PC-9 (cell line): ENCODE measurements at regions not wholly inside any gene's neighbourhood (a gene's known extent, or its start where the extent isn't known, plus 50 kb on each side); places are given as distances from the start of the nearest gene placed in this dataset.

ENCODE experiments used
- BruUV-seq: library from RNA; stranded (reverse); fragments of 400-500 nt; replicated peaks from 2 replicates; lab custom pipeline; 2021; lab: Mats Ljungman, UMichigan
- CTCF ChIA-PET: fragments of 300-600 bp; sonication (Branson Sonifier 250); formaldehyde crosslinking; loops from one replicate; lab custom pipeline; 2022; ENCODE audit warnings: antibody characterized with exemption; lab: Charles Lee
- POLR2A ChIA-PET: fragments of 300-600 bp; sonication (Branson Sonifier 250); formaldehyde crosslinking; loops from one replicate; lab custom pipeline; 2022; ENCODE audit warnings: antibody characterized with exemption; ENCODE audit not compliant: unreplicated experiment; lab: Charles Lee
- DNase-seq, 2 experiments: peaks; one replicate each; pipeline versions ENCODE4 v3.0.0 to v3.0.0-alpha.2; 2015 to 2022; ENCODE audit warnings: mixed read lengths in 1 of 2
- H2AFZ ChIP-seq: fragments of 200-600 bp; sonication (generic); 2 replicates; pipeline ENCODE4 v1.8.1; 2017; ENCODE audit warnings: antibody characterized with exemption
- H3F3A ChIP-seq: fragments of 200-600 bp; sonication (generic); 2 replicates; pipeline ENCODE4 v1.8.1; 2017; ENCODE audit warnings: antibody characterized with exemption, mild to moderate bottlenecking, low read depth; ENCODE audit not compliant: insufficient read depth
- H3K27ac ChIP-seq: fragments of 200-600 bp; sonication (generic); 2 replicates; pipeline ENCODE4 v1.6.1; 2016; ENCODE audit warnings: mixed run types
- H3K27me3 ChIP-seq: fragments of 200-600 bp; sonication (generic); 2 replicates; pipeline ENCODE4 v1.6.1; 2016; ENCODE audit warnings: low read depth, mixed run types; ENCODE audit not compliant: insufficient read depth
- H3K36me3 ChIP-seq: fragments of 200-600 bp; sonication (generic); 2 replicates; pipeline ENCODE4 v1.6.1; 2016; ENCODE audit warnings: low read depth, mixed run types
- H3K4me1 ChIP-seq: fragments of 200-600 bp; sonication (generic); replicated peaks from 2 replicates; pipeline ENCODE4 v1.6.1; 2016; ENCODE audit warnings: mixed run types; ENCODE audit not compliant: insufficient read depth
- H3K4me2 ChIP-seq: fragments of 200-600 bp; sonication (generic); 2 replicates; pipeline ENCODE4 v1.6.1; 2017; ENCODE audit warnings: mixed run types
- H3K4me3 ChIP-seq: fragments of 200-600 bp; sonication (generic); 2 replicates; pipeline ENCODE4 v1.6.1; 2016; ENCODE audit warnings: mixed run types
- H3K79me2 ChIP-seq: fragments of 200-600 bp; sonication (generic); 2 replicates; pipeline ENCODE4 v1.6.1; 2017; ENCODE audit warnings: low read depth, mixed run types
- H3K9me2 ChIP-seq: fragments of 200-600 bp; sonication (generic); 2 replicates; pipeline ENCODE4 v1.8.1; 2017; ENCODE audit warnings: mild to moderate bottlenecking; ENCODE audit not compliant: insufficient read depth
- H3K9me3 ChIP-seq: fragments of 200-600 bp; sonication (generic); 2 replicates; pipeline ENCODE4 v1.8.1; 2016; ENCODE audit warnings: low read depth; ENCODE audit not compliant: insufficient read depth
- H4K20me1 ChIP-seq: fragments of 200-600 bp; sonication (generic); 2 replicates; pipeline ENCODE4 v1.8.1; 2017; ENCODE audit not compliant: insufficient read depth
- CTCF ChIP-seq: fragments of 200-600 bp; sonication (generic); conservative IDR thresholded peaks from 2 replicates; pipeline ENCODE4 v1.6.1; 2017; ENCODE audit warnings: mixed run types, antibody characterized with exemption, mild to moderate bottlenecking, moderate library complexity
- EZH2 ChIP-seq: fragments of 200-600 bp; sonication (generic); IDR thresholded peaks from 2 replicates; pipeline ENCODE4 v1.8.0; 2017; ENCODE audit warnings: antibody characterized with exemption, low read depth
- intact Hi-C: fragments of 100-400 bp; cut with micrococcal nuclease; formaldehyde crosslinking; loops from one replicate; pipeline ENCODE4 v1.10.0; 2022; ENCODE audit not compliant: unreplicated experiment

GRCh38 chrX:56000729-56001128, 231.4 kb upstream of the KLF8 start:
- Histone ChIP-seq H3K9me3 (no peaks in the 10 kb centered on the region), H3K4me1 (no peaks in the 10 kb centered on the region), H3K9me2 (no peaks in the 10 kb centered on the region), H3K27ac (no peak overlapping the region), H3K4me3 (no peak overlapping the region), H4K20me1 (no peaks in the 10 kb centered on the region), H3K27me3 (no peaks in the 10 kb centered on the region), H2AFZ (no peak overlapping the region), H3F3A (no peaks in the 10 kb centered on the region), H3K36me3 (no peaks in the 10 kb centered on the region), H3K4me2 (no peak overlapping the region), H3K79me2 (no peaks in the 10 kb centered on the region)
- DNase-seq = no peak
- ChIA-PET CTCF (no interaction called here), POLR2A (no interaction called here)
- intact Hi-C loops = no loop called here
- no TSS peak for BruUV-seq
- TF ChIP-seq CTCF (no peak), EZH2 (no peak)

- Histone ChIP-seq H3K9me2 (no peaks in the 10 kb centered on the region), H2AFZ (no peak overlapping the region), H3K4me1 (peaks cover 29% of the 10 kb centered on the region), H3K9me3 (no peaks in the 10 kb centered on the region), H3K4me3 (no peak overlapping the region), H3K36me3 (no peaks in the 10 kb centered on the region), H3F3A (peaks cover 11% of the 10 kb centered on the region; the same call in 1 of the 2 replicates), H3K79me2 (no peaks in the 10 kb centered on the region), H3K27me3 (no peaks in the 10 kb centered on the region), H3K27ac (no peak overlapping the region), H3K4me2 (no peak overlapping the region), H4K20me1 (no peaks in the 10 kb centered on the region)
- TSS peak; percentile 24 for BruUV-seq
- ChIA-PET POLR2A (interaction anchor here (0.5 to 0.6 kb wide), 3 partner anchors 63 to 206 kb away, joined by 4 read pairs; partner anchors contain the start of gene KLF8), CTCF (interaction anchor here (0.6 to 2.2 kb wide), 10 partner anchors 71 to 703 kb away, joined by 3 to 14 read pairs (median 4); partner anchors contain the start of genes KLF8, NBDY and RRAGB)
- DNase-seq = peak in 1 of 2 experiments; percentile 54
- intact Hi-C loops = loop anchor here (1.0 to 10.0 kb wide), 5 partner anchors 87 to 701 kb away; partner anchors contain the start of gene NBDY
- TF ChIP-seq CTCF (no peak), EZH2 (no peak)
These were observed 206.1 kb upstream of the KLF8 start for GRCh38 chrX:56025872-56026571.

- H3K4me1 ChIP-seq = peaks cover 30% of the 10 kb centered on the region
- no peak overlapping the region for H3K27ac ChIP-seq
- H3K9me3 ChIP-seq = no peaks in the 10 kb centered on the region
- no peak overlapping the region for H3K4me3 ChIP-seq
- H3K79me2 ChIP-seq = no peaks in the 10 kb centered on the region
- peaks cover 11% of the 10 kb centered on the region; the same call in 1 of the 2 replicates for H3F3A ChIP-seq
- ChIA-PET CTCF (interaction anchor here (0.6 to 2.2 kb wide), 7 partner anchors 71 to 221 kb away, joined by 3 to 14 read pairs (median 4); partner anchors contain the start of gene KLF8), POLR2A (interaction anchor here (0.7 kb wide), 1 partner anchor 87 kb away, joined by 3 read pairs; no protein-coding TSS in a partner anchor)
- intact Hi-C loops = loop anchor here (1.0 to 10.0 kb wide), 5 partner anchors 86 to 700 kb away; partner anchors contain the start of gene NBDY
- DNase-seq = peak in 1 of 2 experiments; percentile 34
- no peaks in the 10 kb centered on the region for H3K27me3 ChIP-seq
- no peaks in the 10 kb centered on the region for H3K36me3 ChIP-seq
- H2AFZ ChIP-seq = no peak overlapping the region
- H4K20me1 ChIP-seq = no peaks in the 10 kb centered on the region
- no peak overlapping the region for H3K4me2 ChIP-seq
- H3K9me2 ChIP-seq = no peaks in the 10 kb centered on the region
- TF ChIP-seq EZH2 (no peak), CTCF (no peak)
- no TSS peak for BruUV-seq
These were observed 205.3 kb upstream of the KLF8 start for GRCh38 chrX:56026815-56027214.
